ENCODE measurements at regions not wholly inside any gene's neighbourhood (a gene's known extent, or its start where the extent isn't known, plus 50 kb on each side); places are given as distances from the start of the nearest gene placed in this dataset.

- no peak for TF ChIP-seq TAF1 (IDR thresholded peaks at IDR 0.05; ENCODE audit: low read depth)
- TF ChIP-seq, protein P1, sequence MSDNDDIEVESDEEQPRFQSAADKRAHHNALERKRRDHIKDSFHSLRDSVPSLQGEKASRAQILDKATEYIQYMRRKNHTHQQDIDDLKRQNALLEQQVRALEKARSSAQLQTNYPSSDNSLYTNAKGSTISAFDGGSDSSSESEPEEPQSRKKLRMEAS (IDR thresholded peaks at IDR 0.05), result no peak
- no peak for TF ChIP-seq TEAD4 (IDR thresholded peaks at IDR 0.05)
- no peak for TF ChIP-seq NFIC (IDR thresholded peaks at IDR 0.05)
- no peak for TF ChIP-seq ZBTB7A (IDR thresholded peaks at IDR 0.05; ENCODE audit: low read depth)
- no peak for TF ChIP-seq EGR1 (IDR thresholded peaks at IDR 0.05)
- no peak for TF ChIP-seq YY1 (IDR thresholded peaks at IDR 0.05; ENCODE audit: low read depth)
Observed at GRCh38 chr18:47611649-47612048, 318.8 kb downstream of the SMAD2 start.

DNA sequence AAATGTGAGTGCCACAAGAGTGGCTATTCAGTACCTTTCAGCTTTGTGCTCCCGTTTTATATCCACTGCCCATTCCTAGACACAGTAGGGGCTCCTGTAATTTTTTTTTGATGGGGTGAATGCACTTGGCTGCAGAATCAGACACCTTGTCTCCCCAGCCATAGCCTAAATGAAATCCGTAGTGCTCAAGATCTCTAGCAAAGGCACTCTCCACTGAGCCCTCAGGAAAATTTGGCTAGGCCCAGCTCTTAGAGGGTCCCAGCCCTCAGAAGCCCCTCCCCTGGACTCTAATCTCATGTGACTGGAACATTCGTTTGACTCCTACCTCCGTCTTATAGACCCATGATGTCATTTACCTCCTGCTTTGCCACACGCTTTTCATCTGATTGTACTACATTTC is 323.9 kb downstream of the SMAD2 start:
- TF ChIP-seq USF1 (IDR thresholded peaks at IDR 0.05) (no peak), TCF12 (IDR thresholded peaks at IDR 0.05; ENCODE audit: low read depth) (no peak), REST (IDR thresholded peaks at IDR 0.05; ENCODE audit: low read depth) (no peak), CREB1 (IDR thresholded peaks at IDR 0.05; ENCODE audit: low read depth) (no peak), EGR1 (IDR thresholded peaks at IDR 0.05) (no peak), RAD21 (IDR thresholded peaks at IDR 0.05; ENCODE audit: low read depth) (no peak), ZBTB7A (IDR thresholded peaks at IDR 0.05; ENCODE audit: low read depth) (no peak), EP300 (IDR thresholded peaks at IDR 0.05; ENCODE audit: borderline replicate concordance) (no peak), TEAD4 (IDR thresholded peaks at IDR 0.05) (no peak), FOXM1 (IDR thresholded peaks at IDR 0.05; ENCODE audit: borderline replicate concordance, low read depth) (no peak), NFIC (IDR thresholded peaks at IDR 0.05) (no peak), CEBPB (IDR thresholded peaks at IDR 0.05) (no peak), YY1 (IDR thresholded peaks at IDR 0.05; ENCODE audit: low read depth) (no peak), TAF1 (IDR thresholded peaks at IDR 0.05; ENCODE audit: low read depth) (no peak)
- TF ChIP-seq, protein P1 (IDR thresholded peaks at IDR 0.05), result no peak

DNA sequence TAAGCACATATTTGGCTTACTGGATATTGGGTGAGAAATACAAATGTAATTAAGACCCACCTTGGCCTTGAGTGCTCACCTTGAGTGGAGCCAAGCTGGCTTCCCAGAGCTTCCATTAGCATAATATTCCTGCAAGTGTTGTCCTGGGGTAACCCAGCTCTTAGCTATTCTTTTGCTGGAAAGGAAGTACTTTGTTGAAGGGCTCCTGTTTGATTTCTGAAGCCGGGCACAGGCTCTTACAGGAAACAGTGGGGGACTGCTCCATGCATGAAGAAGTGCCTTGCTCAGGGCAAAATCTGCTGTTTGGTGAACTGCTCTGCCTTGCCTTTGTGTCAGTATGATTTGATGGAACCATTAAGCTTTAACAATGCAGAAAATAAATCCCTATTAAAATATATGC is 325.4 kb downstream of the SMAD2 start:
- TF ChIP-seq YY1 (IDR thresholded peaks at IDR 0.05; ENCODE audit: low read depth), result no peak
- no peak for TF ChIP-seq ZBTB7A (IDR thresholded peaks at IDR 0.05; ENCODE audit: low read depth)
- TF ChIP-seq CREB1 (IDR thresholded peaks at IDR 0.05; ENCODE audit: low read depth), result no peak
- no peak for TF ChIP-seq TAF1 (IDR thresholded peaks at IDR 0.05; ENCODE audit: low read depth)
- no peak for TF ChIP-seq RAD21 (IDR thresholded peaks at IDR 0.05; ENCODE audit: low read depth)
- no peak for TF ChIP-seq TCF12 (IDR thresholded peaks at IDR 0.05; ENCODE audit: low read depth)
- TF ChIP-seq FOXM1 (IDR thresholded peaks at IDR 0.05; ENCODE audit: borderline replicate concordance, low read depth), result no peak
- no peak for TF ChIP-seq NFIC (IDR thresholded peaks at IDR 0.05)

- no peak for TF ChIP-seq NFIC (IDR thresholded peaks at IDR 0.05)
- TF ChIP-seq TAF1 (IDR thresholded peaks at IDR 0.05; ENCODE audit: low read depth), result no peak
- TF ChIP-seq EP300 (IDR thresholded peaks at IDR 0.05; ENCODE audit: borderline replicate concordance), result no peak
- TF ChIP-seq EGR1 (IDR thresholded peaks at IDR 0.05), result no peak
- TF ChIP-seq, protein P1 (IDR thresholded peaks at IDR 0.05), result no peak
- no peak for TF ChIP-seq TCF12 (IDR thresholded peaks at IDR 0.05; ENCODE audit: low read depth)
- TF ChIP-seq USF1 (IDR thresholded peaks at IDR 0.05), result no peak
Observed at GRCh38 chr18:47604021-47604420, 326.4 kb downstream of the SMAD2 start.

- TF ChIP-seq CREB1 (IDR thresholded peaks at IDR 0.05; ENCODE audit: low read depth) (no peak), USF1 (IDR thresholded peaks at IDR 0.05) (no peak), REST (IDR thresholded peaks at IDR 0.05; ENCODE audit: low read depth) (no peak), TAF1 (IDR thresholded peaks at IDR 0.05; ENCODE audit: low read depth) (no peak), EGR1 (IDR thresholded peaks at IDR 0.05) (no peak), RAD21 (IDR thresholded peaks at IDR 0.05; ENCODE audit: low read depth) (no peak), NFIC (IDR thresholded peaks at IDR 0.05) (no peak), YY1 (IDR thresholded peaks at IDR 0.05; ENCODE audit: low read depth) (no peak), ZBTB7A (IDR thresholded peaks at IDR 0.05; ENCODE audit: low read depth) (no peak), FOXM1 (IDR thresholded peaks at IDR 0.05; ENCODE audit: borderline replicate concordance, low read depth) (no peak)
Observed at GRCh38 chr18:47603158-47603557, 327.3 kb downstream of the SMAD2 start.
